CD4-positive, CD25-positive, alpha-beta regulatory T cell (primary cell): ENCODE measurements at regions not wholly inside any gene's neighbourhood (a gene's known extent, or its start where the extent isn't known, plus 50 kb on each side); places are given as distances from the start of the nearest gene placed in this dataset.

Experiments used
- ATAC-seq, 2 donors: fragments of 150-1000 bp; cut with Tn5 transposase; one replicate each; pipeline ENCODE4 v1.10.0; 2021; ENCODE audit warnings: low read depth in 2 of 2, moderate number of reproducible peaks in 2 of 2, moderate library complexity in 1 of 2
- DNase-seq, 3 donors: peaks; one replicate each; pipeline versions ENCODE4 v3.0.0 to v3.0.0-alpha.2; 2012 to 2022; ENCODE audit warnings: mixed read lengths in 1 of 3
- H3K27ac ChIP-seq: one replicate; pipeline ENCODE4 v1.7.0; 2013; ENCODE audit warnings: mild to moderate bottlenecking, low read length; ENCODE audit not compliant: insufficient read depth, poor library complexity, severe bottlenecking
- H3K27me3 ChIP-seq: one replicate; pipeline ENCODE4 v1.7.0; 2013; ENCODE audit warnings: low read length; ENCODE audit not compliant: control insufficient read depth, insufficient read depth
- H3K36me3 ChIP-seq: one replicate; pipeline ENCODE4 v1.7.0; 2013; ENCODE audit warnings: mild to moderate bottlenecking, low read length, moderate library complexity; ENCODE audit not compliant: control insufficient read depth, insufficient read depth
- H3K4me1 ChIP-seq: 2 replicates; pipeline ENCODE4 v1.7.0; 2013; ENCODE audit warnings: mild to moderate bottlenecking, low read length; ENCODE audit not compliant: insufficient read depth, control insufficient read depth, poor library complexity, severe bottlenecking
- H3K4me3 ChIP-seq: one replicate; pipeline ENCODE4 v1.7.0; 2013; ENCODE audit warnings: low read depth, mild to moderate bottlenecking, low read length, moderate library complexity
- H3K9me3 ChIP-seq, 2 experiments: 1 replicate in 1 of 2; 2 replicates in 1 of 2; pipeline ENCODE4 v1.7.0; 2013; ENCODE audit warnings: low read length in 2 of 2, mild to moderate bottlenecking in 1 of 2, moderate library complexity in 1 of 2; ENCODE audit not compliant: control insufficient read depth in 2 of 2
- H3K27ac Mint-ChIP-seq, 3 donors: one replicate each; pipeline ENCODE4 v1.8.0; 2020 to 2022; ENCODE audit warnings: mild to moderate bottlenecking in 3 of 3, mixed read lengths in 3 of 3, moderate library complexity in 2 of 3
- H3K27me3 Mint-ChIP-seq: one replicate; pipeline ENCODE4 v1.8.0; 2022; ENCODE audit warnings: mild to moderate bottlenecking, mixed read lengths
- H3K36me3 Mint-ChIP-seq: one replicate; pipeline ENCODE4 v1.8.0; 2020; ENCODE audit warnings: mixed read lengths
- H3K4me1 Mint-ChIP-seq, 4 donors: one replicate each; pipeline ENCODE4 v1.8.0; 2020 to 2022; ENCODE audit warnings: mixed read lengths in 4 of 4, mild to moderate bottlenecking in 1 of 4
- H3K4me3 Mint-ChIP-seq, 4 donors: one replicate each; pipeline ENCODE4 v1.8.0; 2020 to 2022; ENCODE audit warnings: mild to moderate bottlenecking in 4 of 4, mixed read lengths in 4 of 4, moderate library complexity in 3 of 4
- H3K9me3 Mint-ChIP-seq, 7 donors: one replicate each; pipeline ENCODE4 v1.8.0; 2020 to 2022; ENCODE audit warnings: mixed read lengths in 7 of 7, mild to moderate bottlenecking in 3 of 7, moderate library complexity in 2 of 7

GRCh38 chr5:26828294-26828693 lies 210.1 kb downstream of the CDH9 start:
- H3K36me3 Mint-ChIP-seq, result no peaks in the 10 kb centered on the region
- peaks cover 0 to 29% (median 9%) of the 10 kb centered on the region in 7 donors for H3K9me3 Mint-ChIP-seq
- H3K27ac Mint-ChIP-seq, result no peak overlapping the region
- H3K27me3 Mint-ChIP-seq, result no peaks in the 10 kb centered on the region
- H3K9me3 ChIP-seq, result peaks cover 0 to 8% of the 10 kb centered on the region in 2 experiments
- no peaks in the 10 kb centered on the region for H3K36me3 ChIP-seq
- H3K27ac ChIP-seq, result no peak overlapping the region
- no peak overlapping the region for H3K4me3 ChIP-seq
- DNase-seq (no peak), ATAC-seq (no peak)
- no peaks in the 10 kb centered on the region for H3K4me1 ChIP-seq
- H3K4me1 Mint-ChIP-seq, result no peaks in the 10 kb centered on the region
- no peak overlapping the region for H3K4me3 Mint-ChIP-seq
- no peaks in the 10 kb centered on the region for H3K27me3 ChIP-seq

DNA sequence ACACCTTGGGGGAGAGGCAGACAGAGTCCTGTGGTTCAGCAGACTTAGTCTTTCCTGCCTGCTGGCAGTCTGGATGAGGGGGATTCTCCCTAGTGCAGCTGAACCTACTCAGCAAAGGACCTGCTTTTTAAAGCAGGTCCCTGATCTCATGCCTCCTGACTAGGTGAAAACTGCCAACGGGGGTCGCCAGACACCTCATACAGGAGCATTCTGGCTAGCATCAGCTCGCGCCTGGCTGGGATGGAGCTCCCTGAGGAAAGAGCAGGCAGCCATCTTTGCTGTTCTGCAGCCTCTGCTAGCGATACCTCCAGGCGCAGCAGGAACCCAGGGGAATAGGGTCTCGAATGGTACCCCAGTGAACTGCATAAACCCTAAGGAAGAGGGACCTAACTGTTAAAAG lies 225.2 kb downstream of the CDH9 start:
- peaks cover 0 to 45% (median 10%) of the 10 kb centered on the region in 7 donors for H3K9me3 Mint-ChIP-seq
- Histone ChIP-seq H3K36me3 (no peaks in the 10 kb centered on the region), H3K4me3 (no peak overlapping the region), H3K27me3 (no peaks in the 10 kb centered on the region), H3K9me3 (peaks cover 6 to 8% of the 10 kb centered on the region in 2 experiments), H3K4me1 (no peaks in the 10 kb centered on the region), H3K27ac (no peak overlapping the region)
- ATAC-seq (no peak), DNase-seq (no peak)
- H3K27ac Mint-ChIP-seq, result no peak overlapping the region
- H3K4me3 Mint-ChIP-seq, result no peak overlapping the region
- H3K36me3 Mint-ChIP-seq, result no peaks in the 10 kb centered on the region
- no peaks in the 10 kb centered on the region for H3K4me1 Mint-ChIP-seq
- no peaks in the 10 kb centered on the region for H3K27me3 Mint-ChIP-seq

DNA sequence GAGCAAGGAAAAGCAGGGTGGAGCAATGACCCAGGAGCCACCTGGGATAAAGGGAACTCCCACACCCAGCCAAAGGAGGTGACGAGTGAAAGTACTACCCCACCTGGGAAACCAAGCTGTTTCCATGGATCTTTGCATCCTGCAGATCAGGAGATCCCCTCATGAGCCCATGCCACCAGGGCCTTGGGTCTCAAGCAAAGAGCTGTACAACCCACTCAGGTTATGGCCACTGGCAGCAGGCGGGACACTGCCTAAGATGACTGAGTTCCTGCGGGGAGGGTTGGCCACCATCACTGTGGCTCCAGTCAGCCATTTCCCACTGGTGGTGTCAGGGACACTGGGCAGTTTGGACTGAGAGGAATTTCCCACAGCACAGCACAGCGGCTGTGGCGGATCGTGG lies 225.7 kb downstream of the CDH9 start:
- Histone ChIP-seq H3K4me1 (no peaks in the 10 kb centered on the region), H3K4me3 (no peak overlapping the region), H3K27me3 (no peaks in the 10 kb centered on the region), H3K27ac (no peak overlapping the region), H3K9me3 (peaks cover 8 to 10% of the 10 kb centered on the region in 2 experiments), H3K36me3 (no peaks in the 10 kb centered on the region)
- H3K9me3 Mint-ChIP-seq, result peaks cover 0 to 39% (median 10%) of the 10 kb centered on the region in 7 donors
- H3K27ac Mint-ChIP-seq, result no peak overlapping the region
- H3K36me3 Mint-ChIP-seq, result no peaks in the 10 kb centered on the region
- ATAC-seq (no peak), DNase-seq (no peak)
- no peaks in the 10 kb centered on the region for H3K4me1 Mint-ChIP-seq
- no peak overlapping the region for H3K4me3 Mint-ChIP-seq
- no peaks in the 10 kb centered on the region for H3K27me3 Mint-ChIP-seq

DNA sequence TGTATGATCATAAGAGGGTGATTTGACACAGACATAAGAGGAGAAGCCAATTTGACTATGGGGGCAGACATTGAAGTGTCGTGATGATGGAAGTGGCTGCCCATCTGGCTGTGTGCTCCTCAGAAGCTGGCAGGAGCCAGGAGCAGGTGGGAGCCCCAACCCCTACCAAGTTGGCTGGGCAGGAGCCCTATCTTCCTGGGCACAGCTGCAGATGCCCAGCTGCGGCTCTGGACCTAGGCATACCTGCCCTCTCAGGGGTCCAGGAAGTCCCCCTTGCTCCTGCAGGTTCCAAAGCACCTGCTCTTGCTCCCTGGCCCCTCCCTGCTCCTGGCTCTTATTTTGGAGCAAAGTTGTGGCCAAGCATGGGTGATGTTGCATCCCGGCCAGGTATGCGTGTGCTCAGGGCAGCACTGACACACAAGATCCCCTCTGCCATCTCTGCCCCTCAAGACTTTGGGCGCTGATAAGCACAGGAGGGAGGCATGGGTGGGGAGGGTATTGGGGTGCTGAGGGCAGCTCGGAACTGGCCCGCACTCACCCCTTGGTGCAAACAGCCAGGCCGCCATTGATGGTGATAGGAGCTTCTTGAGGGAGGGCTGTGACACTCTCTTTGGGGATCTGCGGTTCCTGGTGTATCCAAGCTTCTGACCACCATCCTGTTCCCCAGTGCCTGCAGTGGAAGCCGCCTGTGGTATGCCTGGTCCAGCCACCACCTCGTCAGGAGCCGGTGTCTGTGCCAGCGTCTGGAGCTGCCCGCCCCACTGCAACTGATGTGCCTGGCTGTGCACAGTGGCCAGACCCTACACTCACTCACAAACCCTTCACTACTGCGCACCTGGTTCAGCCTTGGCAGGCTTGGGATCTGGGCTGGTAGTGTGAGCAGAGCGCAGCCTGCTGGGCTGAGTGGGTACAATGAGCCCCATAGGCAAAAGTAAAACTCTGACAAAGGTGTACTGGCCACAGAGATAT lies 230.9 kb downstream of the CDH9 start:
- Histone ChIP-seq H3K4me1 (no peaks in the 10 kb centered on the region), H3K27me3 (no peaks in the 10 kb centered on the region), H3K9me3 (peaks cover 2 to 12% of the 10 kb centered on the region in 2 experiments), H3K4me3 (no peak overlapping the region), H3K27ac (no peak overlapping the region), H3K36me3 (no peaks in the 10 kb centered on the region)
- ATAC-seq, result peak in 1 of 2 donors; percentile 16
- Mint-ChIP-seq H3K27ac (peak overlapping the region in 1 of 3 donors; percentile 38), H3K4me1 (no peaks in the 10 kb centered on the region), H3K27me3 (no peaks in the 10 kb centered on the region), H3K4me3 (no peak overlapping the region), H3K36me3 (no peaks in the 10 kb centered on the region), H3K9me3 (peaks cover 2 to 19% (median 6%) of the 10 kb centered on the region in 7 donors)
- no peak for DNase-seq

DNA sequence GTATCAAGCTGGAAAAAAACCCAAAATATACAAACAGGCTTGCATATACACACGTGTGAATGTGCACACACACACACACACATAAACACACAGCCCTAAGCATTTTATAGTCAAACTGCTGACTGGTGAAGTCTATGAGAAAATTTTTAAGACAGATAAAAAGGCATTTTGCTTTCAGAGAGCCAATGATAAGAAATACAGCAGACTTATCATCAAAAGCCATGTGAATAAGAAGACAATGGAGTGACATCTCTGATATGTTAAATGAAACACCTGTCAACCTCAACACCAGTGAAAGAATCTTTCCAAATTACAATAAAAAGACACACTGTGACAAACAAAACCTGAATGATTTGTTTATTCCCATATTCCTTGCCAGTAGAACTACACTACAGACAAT lies 233.3 kb downstream of the CDH9 start:
- no peak for ATAC-seq
- Histone ChIP-seq H3K27me3 (no peaks in the 10 kb centered on the region), H3K4me1 (no peaks in the 10 kb centered on the region), H3K27ac (no peak overlapping the region), H3K36me3 (no peaks in the 10 kb centered on the region), H3K4me3 (no peak overlapping the region), H3K9me3 (peaks cover 2 to 12% of the 10 kb centered on the region in 2 experiments)
- Mint-ChIP-seq H3K4me1 (no peaks in the 10 kb centered on the region), H3K27ac (no peak overlapping the region), H3K4me3 (no peak overlapping the region), H3K27me3 (no peaks in the 10 kb centered on the region), H3K9me3 (peaks cover 0 to 18% (median 5%) of the 10 kb centered on the region in 7 donors), H3K36me3 (no peaks in the 10 kb centered on the region)
- DNase-seq, result no peak

DNA sequence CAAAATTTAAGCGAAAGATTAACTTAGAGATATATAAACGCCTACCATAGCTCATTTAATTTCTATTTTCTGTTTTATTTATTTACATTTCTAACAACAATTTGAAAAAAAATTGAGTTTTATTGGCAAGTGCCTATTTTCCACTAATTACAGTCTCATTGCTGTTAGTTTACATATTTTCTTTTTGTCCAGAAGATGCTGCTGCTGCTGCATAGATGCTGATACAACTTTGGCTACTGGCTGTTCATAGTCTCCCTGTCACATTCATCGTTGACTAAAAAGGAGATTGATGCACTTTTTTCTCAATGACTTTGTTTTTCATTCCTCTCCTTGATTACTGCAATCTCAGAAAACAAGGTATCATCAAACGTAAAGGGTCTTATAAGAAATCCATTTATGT lies 235.4 kb downstream of the CDH9 start:
- Histone ChIP-seq H3K27ac (no peak overlapping the region), H3K4me3 (no peak overlapping the region), H3K9me3 (peaks cover 2 to 10% of the 10 kb centered on the region in 2 experiments), H3K36me3 (no peaks in the 10 kb centered on the region), H3K4me1 (no peaks in the 10 kb centered on the region), H3K27me3 (no peaks in the 10 kb centered on the region)
- Mint-ChIP-seq H3K4me3 (no peak overlapping the region), H3K36me3 (no peaks in the 10 kb centered on the region), H3K27ac (no peak overlapping the region), H3K27me3 (no peaks in the 10 kb centered on the region), H3K9me3 (peaks cover 0 to 18% (median 7%) of the 10 kb centered on the region in 7 donors), H3K4me1 (no peaks in the 10 kb centered on the region)
- DNase-seq, result no peak
- no peak for ATAC-seq

DNA sequence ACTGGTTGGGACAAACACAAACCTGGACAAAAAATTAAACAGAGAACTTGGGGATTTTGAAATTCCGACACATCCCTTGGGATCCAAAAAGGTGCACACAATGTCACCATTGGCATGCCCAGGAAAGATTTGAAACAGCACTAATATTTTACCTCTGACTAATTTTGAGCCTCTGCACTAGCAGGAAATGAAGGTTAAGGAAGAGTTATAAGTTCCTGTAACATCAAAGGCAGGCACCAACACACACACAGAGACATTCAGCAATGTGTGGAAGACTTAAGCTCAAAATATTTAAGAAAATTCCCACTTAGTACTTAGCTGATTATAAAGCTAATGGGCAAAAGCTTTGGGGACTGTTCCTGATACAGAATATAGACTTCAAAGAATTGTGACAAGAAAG lies 247.0 kb downstream of the CDH9 start:
- peaks cover 1 to 27% (median 8%) of the 10 kb centered on the region in 7 donors for H3K9me3 Mint-ChIP-seq
- Histone ChIP-seq H3K27ac (no peak overlapping the region), H3K9me3 (peaks cover 0 to 4% of the 10 kb centered on the region in 2 experiments), H3K27me3 (no peaks in the 10 kb centered on the region), H3K4me1 (no peaks in the 10 kb centered on the region), H3K36me3 (no peaks in the 10 kb centered on the region), H3K4me3 (no peak overlapping the region)
- no peaks in the 10 kb centered on the region for H3K27me3 Mint-ChIP-seq
- no peak for ATAC-seq
- no peaks in the 10 kb centered on the region for H3K4me1 Mint-ChIP-seq
- H3K27ac Mint-ChIP-seq, result no peak overlapping the region
- DNase-seq, result no peak
- no peaks in the 10 kb centered on the region for H3K36me3 Mint-ChIP-seq
- no peak overlapping the region for H3K4me3 Mint-ChIP-seq

GRCh38 chr5:26791021-26791420 lies 247.4 kb downstream of the CDH9 start:
- Mint-ChIP-seq H3K36me3 (no peaks in the 10 kb centered on the region), H3K27ac (no peak overlapping the region), H3K9me3 (peaks cover 1 to 27% (median 6%) of the 10 kb centered on the region in 7 donors), H3K4me3 (no peak overlapping the region), H3K27me3 (no peaks in the 10 kb centered on the region), H3K4me1 (no peaks in the 10 kb centered on the region)
- H3K27me3 ChIP-seq, result no peaks in the 10 kb centered on the region
- no peaks in the 10 kb centered on the region for H3K36me3 ChIP-seq
- DNase-seq (no peak), ATAC-seq (no peak)
- H3K9me3 ChIP-seq, result peaks cover 0 to 4% of the 10 kb centered on the region in 2 experiments
- no peaks in the 10 kb centered on the region for H3K4me1 ChIP-seq
- no peak overlapping the region for H3K4me3 ChIP-seq
- no peak overlapping the region for H3K27ac ChIP-seq
